Activated CD4-positive, alpha-beta T cell treated with anti-CD3 and anti-CD28 coated beads, Interleukin-2, amount 10 ng/mL, durations not matched to agents 24 days and 14 days (primary cell): ENCODE measurements at regions not wholly inside any gene's neighbourhood (a gene's known extent, or its start where the extent isn't known, plus 50 kb on each side); places are given as distances from the start of the nearest gene placed in this dataset.
"Not testable (repeated sequence)": the region's sequence is repeated elsewhere in the genome, so short reads cannot be mapped to it uniquely, and the experiment has no call there.

Source experiments
- DNase-seq: peaks from one replicate; pipeline ENCODE4 v3.0.0; 2022
- H3K27ac Mint-ChIP-seq: one replicate; pipeline ENCODE4 v1.8.0; 2022; ENCODE audit warnings: mild to moderate bottlenecking, mixed read lengths
- H3K27me3 Mint-ChIP-seq: one replicate; pipeline ENCODE4 v1.8.0; 2022; ENCODE audit warnings: mixed read lengths
- H3K36me3 Mint-ChIP-seq: one replicate; pipeline ENCODE4 v1.8.0; 2022; ENCODE audit warnings: low read depth, mild to moderate bottlenecking, mixed read lengths
- H3K4me1 Mint-ChIP-seq: one replicate; pipeline ENCODE4 v1.8.0; 2021; ENCODE audit warnings: mixed read lengths
- H3K4me3 Mint-ChIP-seq: one replicate; pipeline ENCODE4 v1.8.0; 2022; ENCODE audit warnings: mild to moderate bottlenecking, moderate library complexity, mixed read lengths
- H3K9me3 Mint-ChIP-seq: one replicate; pipeline ENCODE4 v1.8.0; 2021; ENCODE audit warnings: mixed read lengths
- intact Hi-C: fragments of 100-400 bp; cut with micrococcal nuclease; formaldehyde crosslinking; loops from one replicate; pipeline ENCODE4 v1.15.1; 2023

DNA sequence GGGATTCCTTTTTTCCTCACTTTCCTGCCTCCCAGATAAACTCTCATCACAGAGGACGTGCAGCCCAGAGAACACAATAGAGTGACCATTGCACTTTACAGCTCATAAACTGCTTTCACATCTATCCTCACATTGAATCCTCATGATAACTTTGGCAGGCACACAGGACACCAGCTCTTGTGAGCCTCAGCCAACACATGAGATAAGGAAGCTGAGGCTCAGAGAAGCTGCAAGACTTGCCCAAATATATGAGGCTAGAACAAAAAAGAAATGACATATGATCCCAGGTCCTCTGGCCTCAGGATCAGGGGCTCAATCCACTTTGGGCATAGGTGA lies 85.0 kb upstream of the CPEB2 start:
- H3K36me3 Mint-ChIP-seq = no peaks in the 10 kb centered on the region
- no peak overlapping the region for H3K27ac Mint-ChIP-seq
- no peak overlapping the region for H3K4me3 Mint-ChIP-seq
- no peaks in the 10 kb centered on the region for H3K9me3 Mint-ChIP-seq
- intact Hi-C loops = no loop called here
- H3K4me1 Mint-ChIP-seq = no peaks in the 10 kb centered on the region
- no peak for DNase-seq
- peaks cover 3% of the 10 kb centered on the region for H3K27me3 Mint-ChIP-seq

DNA sequence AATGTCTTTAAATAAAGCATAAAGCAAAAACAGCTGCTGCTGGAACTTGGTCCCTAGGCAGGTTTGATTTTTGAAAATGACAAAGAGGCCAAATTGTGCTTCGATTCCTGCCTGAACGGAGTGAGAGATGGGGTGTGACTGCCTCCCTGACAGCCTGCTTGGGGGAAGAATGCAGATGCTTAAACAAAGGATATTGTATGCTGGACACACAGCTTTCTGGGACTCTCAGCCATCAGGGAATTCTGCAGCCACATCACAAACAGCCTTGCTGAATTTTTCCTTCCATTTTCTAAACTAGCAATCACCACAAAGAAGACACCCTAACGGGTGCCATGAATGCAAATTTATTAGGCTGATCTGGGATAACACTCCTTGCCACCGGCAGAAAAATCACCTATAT lies 83.9 kb upstream of the CPEB2 start:
- H3K4me1 Mint-ChIP-seq = no peaks in the 10 kb centered on the region
- no peak overlapping the region for H3K4me3 Mint-ChIP-seq
- intact Hi-C loops = no loop called here
- H3K36me3 Mint-ChIP-seq = no peaks in the 10 kb centered on the region
- peaks cover 3% of the 10 kb centered on the region for H3K27me3 Mint-ChIP-seq
- H3K27ac Mint-ChIP-seq = no peak overlapping the region
- H3K9me3 Mint-ChIP-seq = no peaks in the 10 kb centered on the region
- DNase-seq = no peak

DNA sequence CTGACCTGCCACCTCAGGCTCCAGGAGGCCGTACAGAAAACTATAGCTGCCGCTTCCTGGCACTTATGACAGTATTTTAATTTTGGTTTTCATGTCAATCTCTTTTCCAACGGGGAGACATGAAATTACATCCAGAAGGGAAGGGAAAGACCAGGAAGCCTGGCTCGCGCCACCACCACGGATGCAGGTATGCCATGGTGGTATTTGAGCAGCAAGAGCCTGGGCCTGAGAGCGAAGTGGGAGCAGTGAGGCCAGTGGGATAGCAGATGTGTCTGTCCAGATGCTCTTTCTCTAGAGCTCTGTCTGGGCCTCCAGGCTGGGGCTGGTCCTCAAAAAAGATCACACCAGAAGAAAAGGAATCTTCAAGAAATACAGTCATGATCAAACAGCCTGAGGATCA lies 82.5 kb upstream of the CPEB2 start:
- DNase-seq = no peak
- intact Hi-C loops = loop anchor here (2.0 to 10.0 kb wide), 3 partner anchors 63 to 1265 kb away; no protein-coding TSS in a partner anchor
- no peaks in the 10 kb centered on the region for H3K36me3 Mint-ChIP-seq
- no peak overlapping the region for H3K4me3 Mint-ChIP-seq
- peaks cover 3% of the 10 kb centered on the region for H3K27me3 Mint-ChIP-seq
- no peak overlapping the region for H3K27ac Mint-ChIP-seq
- H3K9me3 Mint-ChIP-seq = no peaks in the 10 kb centered on the region
- H3K4me1 Mint-ChIP-seq = no peaks in the 10 kb centered on the region

DNA sequence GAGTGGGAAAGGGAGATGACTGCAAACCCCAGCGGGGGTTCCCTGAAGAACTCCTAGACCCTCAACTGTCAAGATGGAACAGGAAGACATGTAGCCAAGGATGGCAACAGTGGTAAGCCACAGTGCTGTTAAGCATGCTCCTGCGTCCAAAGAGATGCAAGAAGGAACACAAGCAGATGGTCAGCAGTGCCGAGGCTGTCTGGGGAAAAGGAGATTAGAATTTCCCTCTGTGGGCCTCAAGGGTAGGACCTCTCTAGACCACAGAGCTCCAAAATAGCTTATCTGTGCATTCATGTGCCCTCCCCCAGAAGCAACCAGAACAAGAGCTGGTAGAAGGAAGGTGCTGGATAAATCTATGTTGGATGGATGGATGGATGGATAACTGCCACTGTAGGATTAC lies 82.0 kb upstream of the CPEB2 start:
- no peak overlapping the region for H3K4me3 Mint-ChIP-seq
- H3K9me3 Mint-ChIP-seq = no peaks in the 10 kb centered on the region
- intact Hi-C loops = loop anchor here (2.0 to 10.0 kb wide), 3 partner anchors 63 to 1265 kb away; no protein-coding TSS in a partner anchor
- H3K27me3 Mint-ChIP-seq = peaks cover 3% of the 10 kb centered on the region
- no peaks in the 10 kb centered on the region for H3K4me1 Mint-ChIP-seq
- DNase-seq = peak; percentile 58
- no peaks in the 10 kb centered on the region for H3K36me3 Mint-ChIP-seq
- no peak overlapping the region for H3K27ac Mint-ChIP-seq

DNA sequence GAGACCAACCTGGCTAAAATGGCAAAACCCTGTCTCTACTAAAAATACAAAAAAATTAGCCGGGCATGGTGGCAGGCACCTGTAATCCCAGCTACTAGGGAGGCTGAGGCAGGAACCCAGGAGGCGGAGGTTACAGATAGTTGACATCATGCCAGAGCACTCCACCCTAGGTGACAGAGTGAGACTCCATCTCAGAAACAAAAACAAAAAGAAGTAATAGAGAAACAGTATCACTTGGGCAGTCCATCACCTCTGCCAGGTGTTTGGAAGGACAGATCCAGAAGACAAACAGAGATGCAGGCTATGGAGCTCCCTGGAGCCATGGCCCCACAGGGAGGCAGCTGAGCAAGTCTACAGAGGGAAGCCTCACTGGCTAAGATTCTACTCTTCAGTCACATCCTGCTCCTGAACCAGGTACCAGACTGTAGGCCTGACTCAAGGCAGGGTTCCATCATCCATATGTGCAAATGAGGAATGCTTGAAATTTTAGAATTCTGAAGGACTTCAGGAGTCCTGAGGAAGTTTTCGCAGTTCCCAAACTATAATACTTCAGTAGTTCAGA lies 81.4 kb upstream of the CPEB2 start:
- DNase-seq = peak; percentile 73
- intact Hi-C loops = loop anchor here (2.0 to 10.0 kb wide), 3 partner anchors 64 to 1266 kb away; no protein-coding TSS in a partner anchor
- H3K4me3 Mint-ChIP-seq = no peak overlapping the region
- no peaks in the 10 kb centered on the region for H3K36me3 Mint-ChIP-seq
- peaks cover 3% of the 10 kb centered on the region for H3K27me3 Mint-ChIP-seq
- H3K4me1 Mint-ChIP-seq = no peaks in the 10 kb centered on the region
- no peak overlapping the region for H3K27ac Mint-ChIP-seq
- H3K9me3 Mint-ChIP-seq = no peaks in the 10 kb centered on the region

DNA sequence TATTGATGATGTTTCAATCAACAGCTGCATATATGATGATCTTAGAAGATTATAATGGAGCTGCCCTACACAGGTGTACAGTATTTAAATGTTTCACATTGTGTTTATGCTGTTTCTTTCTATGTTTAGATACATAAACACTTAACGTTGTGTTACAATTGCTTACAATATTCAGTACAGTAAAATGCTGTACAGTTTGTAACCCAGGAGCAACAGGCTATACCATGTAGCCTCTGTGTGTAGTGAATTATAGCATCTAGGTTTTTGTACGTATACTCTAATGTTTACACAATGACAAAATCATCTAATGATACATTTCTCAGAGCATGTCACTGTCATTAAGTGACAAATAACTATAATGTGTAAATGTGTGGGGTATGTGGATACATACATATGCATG lies 80.5 kb upstream of the CPEB2 start:
- not testable (repeated sequence) for DNase-seq, H3K4me1 Mint-ChIP-seq, H3K27ac Mint-ChIP-seq, H3K9me3 Mint-ChIP-seq, H3K36me3 Mint-ChIP-seq, H3K27me3 Mint-ChIP-seq, H3K4me3 Mint-ChIP-seq
- intact Hi-C loops = loop anchor here (2.0 to 10.0 kb wide), 3 partner anchors 65 to 1267 kb away; no protein-coding TSS in a partner anchor

DNA sequence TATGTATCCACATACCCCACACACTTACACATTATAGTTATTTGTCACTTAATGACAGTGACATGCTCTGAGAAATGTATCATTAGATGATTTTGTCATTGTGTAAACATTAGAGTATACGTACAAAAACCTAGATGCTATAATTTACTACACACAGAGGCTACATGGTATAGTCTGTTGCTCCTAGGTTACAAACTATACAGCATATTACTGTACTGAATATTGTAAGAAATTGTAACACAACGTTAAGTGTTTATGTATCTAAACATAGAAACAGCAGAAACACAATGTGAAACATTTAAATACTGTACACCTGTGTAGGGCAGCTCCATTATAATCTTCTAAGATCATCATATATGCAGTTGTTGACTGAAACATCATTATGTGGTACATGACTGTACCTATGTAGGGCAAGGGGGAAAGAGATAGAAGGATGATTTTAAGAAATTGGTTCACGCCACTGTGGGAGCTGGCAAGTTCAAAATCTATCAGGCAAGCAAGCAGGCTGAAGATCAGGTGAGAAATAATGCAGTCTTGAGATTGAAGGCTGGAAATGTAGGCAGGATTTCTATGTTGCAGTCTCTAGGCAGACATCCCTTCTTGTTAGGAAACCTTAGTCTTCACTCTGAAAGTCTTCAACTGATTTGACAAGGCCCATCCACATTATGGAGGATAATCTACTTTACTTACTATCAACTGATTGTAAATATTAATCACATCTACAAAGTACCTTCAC lies 78.0 kb upstream of the CPEB2 start:
- H3K4me3 Mint-ChIP-seq = no peak overlapping the region
- no peaks in the 10 kb centered on the region for H3K4me1 Mint-ChIP-seq
- DNase-seq = peak; percentile 64
- no peak overlapping the region for H3K27ac Mint-ChIP-seq
- no peaks in the 10 kb centered on the region for H3K36me3 Mint-ChIP-seq
- no peaks in the 10 kb centered on the region for H3K27me3 Mint-ChIP-seq
- no peaks in the 10 kb centered on the region for H3K9me3 Mint-ChIP-seq
- intact Hi-C loops = loop anchor here (2.0 to 10.0 kb wide), 3 partner anchors 79 to 1269 kb away; partner anchors contain the start of gene CPEB2

DNA sequence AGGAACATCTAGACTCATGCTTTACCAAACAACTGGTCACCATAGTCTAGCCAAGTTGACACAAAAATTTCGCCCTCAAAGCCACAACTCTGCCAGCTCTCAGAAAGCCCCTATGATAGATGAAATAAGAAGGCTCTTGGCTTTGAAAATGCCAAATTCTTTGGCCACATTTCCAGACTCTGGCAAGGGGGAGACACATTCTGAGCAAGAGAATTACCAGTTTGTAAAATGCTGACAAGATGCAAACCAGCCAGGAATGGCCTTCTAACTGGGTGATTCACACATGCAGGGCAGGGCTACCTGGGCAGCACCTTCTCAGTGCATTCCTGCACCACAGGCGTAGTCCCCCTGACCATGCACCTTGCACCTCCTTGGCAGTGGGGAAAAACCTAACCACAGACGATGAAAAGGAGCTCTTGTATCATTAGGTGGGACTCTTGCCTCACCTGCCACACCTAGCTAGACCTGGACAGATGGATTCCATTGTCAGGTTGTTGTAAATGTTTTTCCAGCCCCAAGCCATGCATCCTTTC lies 77.4 kb upstream of the CPEB2 start:
- no peaks in the 10 kb centered on the region for H3K27me3 Mint-ChIP-seq
- intact Hi-C loops = loop anchor here (2.0 to 10.0 kb wide), 3 partner anchors 78 to 1270 kb away; partner anchors contain the start of gene CPEB2
- DNase-seq = peak; percentile 66
- H3K4me1 Mint-ChIP-seq = no peaks in the 10 kb centered on the region
- H3K36me3 Mint-ChIP-seq = no peaks in the 10 kb centered on the region
- no peaks in the 10 kb centered on the region for H3K9me3 Mint-ChIP-seq
- no peak overlapping the region for H3K4me3 Mint-ChIP-seq
- no peak overlapping the region for H3K27ac Mint-ChIP-seq

DNA sequence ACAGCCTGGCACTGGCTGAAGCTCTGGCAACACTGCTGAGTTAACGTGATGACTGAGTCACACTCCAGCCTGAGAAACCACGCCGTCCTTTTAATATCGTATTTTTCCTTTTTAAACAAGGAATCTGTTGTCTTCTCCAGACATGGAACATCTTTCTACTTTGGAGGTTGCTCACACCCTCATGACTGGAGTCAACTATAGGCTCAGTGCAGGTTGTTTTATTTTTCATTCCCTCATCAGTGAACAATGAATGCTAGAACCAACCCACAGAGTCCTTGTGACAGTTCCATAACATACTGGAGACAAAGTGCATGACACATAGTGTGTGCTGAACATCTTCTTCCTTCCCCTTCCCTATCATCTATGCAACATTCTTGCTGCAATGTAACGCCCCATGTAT lies 76.8 kb upstream of the CPEB2 start:
- intact Hi-C loops = loop anchor here (2.0 to 10.0 kb wide), 3 partner anchors 77 to 1271 kb away; partner anchors contain the start of gene CPEB2
- Mint-ChIP-seq H3K27me3 (no peaks in the 10 kb centered on the region), H3K4me3 (no peak overlapping the region), H3K36me3 (no peaks in the 10 kb centered on the region), H3K4me1 (no peaks in the 10 kb centered on the region), H3K27ac (no peak overlapping the region), H3K9me3 (no peaks in the 10 kb centered on the region)
- no peak for DNase-seq

DNA sequence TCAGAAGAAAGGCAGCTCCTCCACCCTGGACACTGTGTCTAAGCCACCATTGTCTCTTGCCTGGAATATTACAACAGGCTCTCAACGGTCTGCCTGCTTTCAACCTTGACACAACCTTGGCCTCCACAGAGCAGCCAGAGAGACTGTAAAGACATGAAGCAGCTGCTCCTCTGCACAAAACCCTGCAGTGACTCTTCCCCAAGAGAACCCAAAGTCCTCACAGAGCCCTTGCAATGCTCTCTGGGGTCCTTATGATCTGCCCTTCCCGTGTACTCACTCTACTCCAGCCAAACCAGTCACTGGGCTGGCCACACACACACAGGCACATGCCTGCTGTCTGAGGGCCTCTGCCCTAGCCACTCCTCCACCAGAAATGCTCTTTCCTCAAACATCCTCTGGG lies 75.9 kb upstream of the CPEB2 start:
- Mint-ChIP-seq H3K9me3 (no peaks in the 10 kb centered on the region), H3K36me3 (no peaks in the 10 kb centered on the region), H3K27me3 (peaks cover 2% of the 10 kb centered on the region), H3K4me1 (no peaks in the 10 kb centered on the region), H3K27ac (no peak overlapping the region), H3K4me3 (no peak overlapping the region)
- intact Hi-C loops = loop anchor here (10.0 kb wide), 2 partner anchors 142 to 1272 kb away; no protein-coding TSS in a partner anchor
- DNase-seq = no peak

DNA sequence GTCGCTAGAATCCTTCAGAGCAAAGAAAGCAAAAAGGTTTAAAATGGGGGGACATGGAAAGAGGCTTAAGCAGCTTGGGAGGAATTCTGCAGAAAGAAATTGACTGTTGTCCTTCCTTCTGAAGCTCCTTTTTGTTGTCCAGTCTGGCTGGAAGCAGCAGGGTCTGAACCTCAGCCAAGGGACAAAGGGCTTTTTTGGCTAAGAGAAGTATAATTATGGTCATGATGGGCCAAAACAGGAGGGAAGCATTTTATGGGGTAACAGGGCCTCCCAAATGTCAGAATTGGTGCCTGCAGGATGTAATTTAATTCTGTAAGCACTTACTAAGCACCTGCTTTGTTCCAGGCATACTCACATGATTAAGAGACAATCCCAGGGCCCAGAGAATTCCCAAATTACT lies 74.2 kb upstream of the CPEB2 start:
- Mint-ChIP-seq H3K36me3 (no peaks in the 10 kb centered on the region), H3K9me3 (no peaks in the 10 kb centered on the region), H3K27ac (no peak overlapping the region), H3K4me3 (no peak overlapping the region), H3K27me3 (peaks cover 7% of the 10 kb centered on the region), H3K4me1 (no peaks in the 10 kb centered on the region)
- intact Hi-C loops = loop anchor here (10.0 kb wide), 2 partner anchors 143 to 1273 kb away; no protein-coding TSS in a partner anchor
- no peak for DNase-seq

DNA sequence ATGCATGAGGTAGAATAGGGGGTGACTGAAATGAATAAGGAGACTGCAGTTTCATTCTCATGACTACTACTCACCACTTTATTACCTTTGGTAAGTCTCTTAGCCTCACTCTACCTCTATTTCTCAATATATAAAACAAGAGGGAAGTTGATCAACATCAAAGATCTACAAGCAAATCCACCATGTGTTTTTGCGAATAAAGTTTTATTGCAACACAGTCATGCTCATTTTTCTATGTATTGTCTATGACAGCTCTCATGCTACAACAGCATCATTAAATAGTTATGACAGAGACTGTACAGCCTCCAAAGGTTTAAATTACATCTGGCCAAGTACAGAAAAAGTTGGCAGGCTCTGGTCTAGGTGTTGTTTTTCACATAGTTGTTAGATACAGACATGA lies 72.6 kb upstream of the CPEB2 start:
- DNase-seq = no peak
- intact Hi-C loops = loop anchor here (10.0 kb wide), 2 partner anchors 145 to 1275 kb away; no protein-coding TSS in a partner anchor
- H3K4me1 Mint-ChIP-seq = no peaks in the 10 kb centered on the region
- no peaks in the 10 kb centered on the region for H3K36me3 Mint-ChIP-seq
- H3K27me3 Mint-ChIP-seq = peaks cover 7% of the 10 kb centered on the region
- no peak overlapping the region for H3K27ac Mint-ChIP-seq
- H3K4me3 Mint-ChIP-seq = no peak overlapping the region
- no peaks in the 10 kb centered on the region for H3K9me3 Mint-ChIP-seq

DNA sequence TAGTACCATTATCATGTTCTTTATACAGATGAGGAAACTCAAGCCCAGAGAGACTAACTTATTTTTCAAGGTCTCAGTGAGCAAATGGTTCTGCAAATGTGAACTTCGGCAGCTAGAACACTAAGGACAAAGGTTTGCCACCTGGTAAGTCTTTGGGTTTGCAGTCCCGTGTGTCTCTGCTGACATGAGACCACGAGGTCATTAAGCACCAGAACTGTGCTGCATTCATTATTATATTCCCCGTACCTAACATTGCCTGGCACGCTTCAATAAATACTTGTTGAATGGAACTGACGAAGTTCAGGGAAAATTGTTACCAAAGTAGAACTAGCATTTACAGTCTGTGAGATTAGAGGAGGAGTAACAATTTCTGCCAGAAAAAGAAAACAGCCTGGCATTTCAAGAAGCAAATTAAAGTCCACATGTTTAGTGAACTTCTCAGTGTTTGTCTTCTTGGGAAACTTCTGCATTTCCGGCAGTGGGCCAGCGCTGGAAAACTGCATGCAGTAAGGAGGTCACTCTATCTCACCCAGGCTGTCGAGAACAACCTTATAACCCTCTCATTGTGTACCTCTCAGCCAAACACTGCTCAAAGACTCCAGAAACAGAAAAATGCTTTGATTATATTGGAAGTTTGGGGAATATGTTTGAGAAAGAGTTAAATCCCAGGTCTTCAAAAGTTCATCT lies 67.4 kb upstream of the CPEB2 start:
- no peaks in the 10 kb centered on the region for H3K4me1 Mint-ChIP-seq
- H3K27me3 Mint-ChIP-seq = peaks cover 13% of the 10 kb centered on the region
- intact Hi-C loops = no loop called here
- H3K4me3 Mint-ChIP-seq = no peak overlapping the region
- no peak for DNase-seq
- H3K9me3 Mint-ChIP-seq = no peaks in the 10 kb centered on the region
- H3K36me3 Mint-ChIP-seq = no peaks in the 10 kb centered on the region
- no peak overlapping the region for H3K27ac Mint-ChIP-seq

DNA sequence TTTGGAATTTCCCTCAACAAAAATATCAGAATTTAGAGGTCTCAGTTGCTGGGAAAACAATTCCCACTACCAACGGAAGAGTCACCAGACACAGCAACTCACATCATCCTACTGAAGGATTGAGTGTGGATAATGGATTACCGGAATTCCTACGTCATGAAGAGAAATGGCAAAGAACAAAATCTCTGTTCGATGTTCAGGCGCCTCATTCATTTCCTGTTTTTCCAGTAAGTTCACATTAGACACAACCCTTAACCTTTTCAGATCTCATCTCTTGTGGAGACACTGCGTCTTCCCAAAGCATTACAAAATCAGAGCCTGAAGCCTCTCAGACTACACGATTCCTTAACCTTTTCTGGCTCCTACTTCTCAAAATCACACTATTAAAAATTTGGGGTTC lies 58.5 kb upstream of the CPEB2 start:
- Mint-ChIP-seq H3K4me3 (no peak overlapping the region), H3K36me3 (no peaks in the 10 kb centered on the region), H3K4me1 (no peaks in the 10 kb centered on the region), H3K27me3 (peaks cover 6% of the 10 kb centered on the region), H3K27ac (no peak overlapping the region), H3K9me3 (peaks cover 4% of the 10 kb centered on the region)
- intact Hi-C loops = no loop called here
- no peak for DNase-seq
